ENCODE measurements at regions not wholly inside any gene's neighbourhood (a gene's known extent, or its start where the extent isn't known, plus 50 kb on each side); places are given as distances from the start of the nearest gene placed in this dataset.
A peak's percentile ranks its signal among the peaks of the same experiment; 100 is the strongest.

GRCh38 chr6:147117580-147117979 is 86.6 kb upstream of the STXBP5 start:
- intact Hi-C loops (cut with DNase I; ENCODE audit: low total_unique reads) = no loop called here
- no peaks in the 10 kb centered on the region for H3K27me3 ChIP-seq
- DNase-seq = no peak
- no peak overlapping the region for H3K27ac ChIP-seq
- H3K4me1 ChIP-seq = no peaks in the 10 kb centered on the region
- H3K9me3 ChIP-seq = no peaks in the 10 kb centered on the region
- H3K36me3 ChIP-seq = no peaks in the 10 kb centered on the region
- no peak for TF ChIP-seq POLR2A (IDR thresholded peaks at IDR 0.05)
- no peak for TF ChIP-seq CTCF (IDR thresholded peaks at IDR 0.05)
- peak overlapping the region in 1 of 2 donors; percentile 4 for H3K4me3 ChIP-seq

GRCh38 chr6:147119310-147119709 is 84.9 kb upstream of the STXBP5 start:
- Histone ChIP-seq H3K4me1 (no peaks in the 10 kb centered on the region), H3K36me3 (no peaks in the 10 kb centered on the region), H3K4me3 (no peak overlapping the region), H3K27ac (no peak overlapping the region), H3K9me3 (no peaks in the 10 kb centered on the region), H3K27me3 (no peaks in the 10 kb centered on the region)
- no peak for DNase-seq
- intact Hi-C loops (cut with DNase I; ENCODE audit: low total_unique reads) = no loop called here
- TF ChIP-seq POLR2A (IDR thresholded peaks at IDR 0.05) (no peak), CTCF (IDR thresholded peaks at IDR 0.05) (no peak)

- no peak overlapping the region for H3K27ac ChIP-seq
- no peak overlapping the region for H3K4me3 ChIP-seq
- no peak for TF ChIP-seq CTCF (IDR thresholded peaks at IDR 0.05)
- TF ChIP-seq POLR2A (IDR thresholded peaks at IDR 0.05) = no peak
- H3K9me3 ChIP-seq = no peaks in the 10 kb centered on the region
- no peak for DNase-seq
- no peaks in the 10 kb centered on the region for H3K27me3 ChIP-seq
- peaks cover 0 to 2% of the 10 kb centered on the region in 2 donors for H3K36me3 ChIP-seq
- intact Hi-C loops (cut with DNase I; ENCODE audit: low total_unique reads) = no loop called here
- no peaks in the 10 kb centered on the region for H3K4me1 ChIP-seq
Observed at GRCh38 chr6:147122823-147123222, 81.4 kb upstream of the STXBP5 start.

- Histone ChIP-seq H3K4me1 (no peaks in the 10 kb centered on the region), H3K9me3 (no peaks in the 10 kb centered on the region), H3K27me3 (no peaks in the 10 kb centered on the region), H3K27ac (no peak overlapping the region), H3K4me3 (no peak overlapping the region), H3K36me3 (peaks cover 0 to 3% of the 10 kb centered on the region in 2 donors)
- intact Hi-C loops (cut with DNase I; ENCODE audit: low total_unique reads) = no loop called here
- TF ChIP-seq CTCF (IDR thresholded peaks at IDR 0.05) = no peak
- TF ChIP-seq POLR2A (IDR thresholded peaks at IDR 0.05) = no peak
- DNase-seq = no peak
Observed at GRCh38 chr6:147126618-147127022, 77.6 kb upstream of the STXBP5 start.

GRCh38 chr6:147127587-147127986 is 76.6 kb upstream of the STXBP5 start:
- TF ChIP-seq CTCF (IDR thresholded peaks at IDR 0.05) (no peak), POLR2A (IDR thresholded peaks at IDR 0.05) (no peak)
- intact Hi-C loops (cut with DNase I; ENCODE audit: low total_unique reads) = no loop called here
- Histone ChIP-seq H3K4me3 (no peak overlapping the region), H3K27me3 (no peaks in the 10 kb centered on the region), H3K36me3 (peaks cover 0 to 3% of the 10 kb centered on the region in 2 donors), H3K27ac (no peak overlapping the region), H3K4me1 (no peaks in the 10 kb centered on the region), H3K9me3 (no peaks in the 10 kb centered on the region)
- DNase-seq = no peak

All from uterus (tissue), 3 donors.